Iris pigment epithelial cell (primary cell): ENCODE measurements at regions not wholly inside any gene's neighbourhood (a gene's known extent, or its start where the extent isn't known, plus 50 kb on each side); places are given as distances from the start of the nearest gene placed in this dataset.

ENCODE experiments used
- DNase-seq: peaks from one replicate; pipeline ENCODE4 v3.0.0-alpha.2; 2011; ENCODE audit warnings: low read depth

DNA sequence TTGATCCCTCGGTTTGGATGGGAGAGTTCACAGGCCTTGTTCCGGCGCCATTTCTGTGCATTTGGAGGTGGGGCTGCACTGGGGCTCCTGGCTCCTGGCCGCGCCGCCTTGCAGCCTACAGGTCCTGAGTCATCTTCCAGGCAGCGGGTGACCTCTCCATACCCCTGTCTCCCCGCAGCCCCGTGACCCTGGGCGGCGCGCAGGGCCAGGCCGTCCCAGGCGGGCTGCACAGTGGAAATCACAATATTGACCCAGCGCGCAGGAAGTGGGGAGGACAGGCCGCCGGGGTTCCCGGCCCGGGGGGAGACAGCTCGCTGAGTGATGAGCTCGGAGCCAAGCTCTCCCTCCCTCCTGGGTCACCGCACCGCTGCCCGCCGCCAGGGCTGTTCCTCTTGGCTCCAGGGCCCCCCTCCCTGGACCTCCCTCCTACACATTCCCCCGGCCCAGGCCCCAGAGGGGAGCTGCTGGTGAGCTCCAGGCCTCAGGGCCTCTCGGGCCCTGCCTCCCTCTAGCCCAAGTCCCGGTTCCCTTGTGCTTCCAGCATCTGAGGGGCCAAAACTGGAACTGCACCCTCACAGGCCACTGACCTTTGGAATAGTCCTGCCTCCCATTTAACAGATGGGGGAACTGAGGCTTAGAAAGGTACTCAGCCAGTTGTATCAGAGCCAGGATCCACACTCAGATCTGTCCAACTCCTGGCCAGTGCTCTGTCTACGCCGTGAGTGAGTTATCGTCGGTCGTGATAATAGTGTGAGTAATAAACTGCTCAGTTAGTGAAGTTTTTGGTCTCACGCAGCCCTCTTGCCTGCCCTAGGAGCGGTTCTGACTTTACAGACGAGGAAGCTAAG is 142.9 kb upstream of the WNT4 start:
- peak; percentile 25 for DNase-seq

DNA sequence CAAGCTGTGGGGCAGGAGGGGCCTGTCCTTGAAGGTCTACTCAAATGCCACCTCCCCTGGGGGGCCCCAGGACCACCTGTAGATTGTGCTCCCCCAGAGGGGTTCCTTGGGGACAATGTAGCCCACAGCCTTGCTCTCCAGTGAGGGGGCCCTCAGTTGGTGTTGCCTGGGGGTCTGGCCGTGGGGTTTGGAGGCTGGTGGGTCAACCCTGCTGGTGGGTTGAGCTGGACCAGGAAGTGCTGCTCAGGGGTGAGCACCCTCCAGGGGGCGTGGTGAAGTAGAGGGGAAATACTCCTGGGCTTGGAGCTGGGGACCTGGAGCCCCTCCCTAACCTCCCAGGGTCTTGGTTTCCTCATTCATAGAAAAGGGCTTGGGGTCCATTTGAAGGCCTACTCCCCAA is 143.6 kb upstream of the WNT4 start:
- no peak for DNase-seq

- no peak for DNase-seq
These were observed 144.4 kb upstream of the WNT4 start for GRCh38 chr1:22287273-22287672.

DNA sequence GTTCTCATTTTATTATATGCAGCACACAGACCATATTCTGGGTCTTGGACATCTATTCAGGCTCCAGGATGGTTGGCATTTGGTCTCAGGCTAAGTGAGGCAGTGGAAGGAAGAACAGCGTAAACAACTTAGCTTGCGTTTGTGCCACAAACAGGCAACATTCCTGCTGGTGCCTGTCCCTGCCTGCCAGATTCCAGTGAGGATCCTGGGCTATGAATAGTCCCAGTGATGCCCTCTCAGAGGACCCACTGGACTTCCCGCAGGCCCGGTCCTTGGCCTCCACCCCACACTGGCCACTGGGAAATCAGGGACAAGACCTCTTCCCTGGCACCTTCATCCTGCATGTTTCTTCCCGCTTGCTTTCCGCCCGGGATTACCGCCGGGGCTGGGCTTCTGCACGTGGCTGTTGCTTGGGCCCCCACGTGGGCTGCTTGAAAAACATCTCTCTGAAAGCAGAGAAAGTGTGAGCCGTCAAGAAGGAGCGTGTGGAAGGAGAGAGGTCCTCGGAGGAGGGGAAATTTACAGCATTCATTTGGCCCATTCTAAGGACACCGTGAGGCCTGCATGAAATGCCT is 145.1 kb upstream of the WNT4 start:
- no peak for DNase-seq

DNA sequence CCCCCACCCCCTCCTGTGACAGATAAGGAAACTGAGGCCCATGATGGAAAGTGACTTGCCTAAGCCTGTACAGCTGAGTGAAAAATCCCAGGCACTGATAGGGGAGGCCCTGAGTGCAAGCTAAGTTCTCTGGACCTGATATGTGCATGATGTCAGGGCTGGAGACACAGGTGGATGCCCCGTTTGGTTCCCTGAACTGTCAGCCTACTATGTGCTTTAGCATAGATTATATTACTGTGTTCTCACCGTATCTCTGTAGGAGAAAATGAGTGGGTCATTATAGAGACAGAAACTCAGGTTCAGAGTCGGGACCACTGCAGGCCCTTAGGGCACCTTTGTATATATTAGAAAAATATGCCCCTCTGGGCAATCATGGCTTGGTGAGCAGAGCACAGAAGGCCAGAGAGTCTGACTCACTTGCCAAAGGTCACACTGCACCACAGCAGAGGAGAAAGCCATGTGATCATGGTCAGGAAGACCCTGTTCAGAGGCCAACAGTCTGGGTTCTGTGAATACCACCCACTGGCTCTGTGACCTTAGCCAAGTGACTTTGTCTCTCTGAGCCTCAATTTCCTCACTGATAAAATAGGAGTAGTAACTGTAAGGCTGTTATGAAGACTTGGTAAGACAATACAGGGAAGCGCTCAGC is 145.8 kb upstream of the WNT4 start:
- DNase-seq = no peak

DNA sequence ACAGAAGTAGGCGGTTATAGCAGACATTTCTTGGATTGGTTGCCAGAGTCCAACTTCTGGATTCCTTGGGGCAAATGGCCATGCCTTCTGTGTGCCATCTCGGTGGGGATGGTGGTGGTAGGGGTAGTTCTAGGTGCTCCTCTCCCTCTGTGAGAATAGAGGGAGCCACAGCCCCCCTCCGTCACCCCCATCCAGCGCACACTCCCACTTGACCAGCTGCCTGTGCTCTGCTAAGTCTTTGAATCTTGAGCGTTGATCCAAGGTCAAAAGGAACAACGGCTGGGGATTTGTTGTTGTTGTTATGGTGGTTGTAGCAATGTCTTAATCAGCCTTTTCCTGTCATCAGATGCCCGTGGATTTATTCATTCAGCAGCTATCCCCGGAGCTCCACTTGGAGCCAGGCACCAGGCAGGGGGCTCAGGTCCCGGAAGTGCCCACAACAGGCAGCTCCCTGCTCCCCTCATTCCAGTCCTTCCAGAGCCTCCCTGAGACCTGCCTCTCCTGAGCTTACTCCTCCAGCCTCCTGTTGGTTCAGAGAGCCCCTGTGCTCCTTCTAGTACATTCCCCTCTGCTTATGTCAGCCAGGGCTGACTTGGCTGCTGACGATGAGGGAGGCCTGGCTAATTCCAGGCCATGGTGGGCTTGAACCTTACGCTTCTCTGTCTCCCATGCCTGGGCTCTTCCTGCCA is 146.6 kb upstream of the WNT4 start:
- DNase-seq = peak; percentile 58

DNA sequence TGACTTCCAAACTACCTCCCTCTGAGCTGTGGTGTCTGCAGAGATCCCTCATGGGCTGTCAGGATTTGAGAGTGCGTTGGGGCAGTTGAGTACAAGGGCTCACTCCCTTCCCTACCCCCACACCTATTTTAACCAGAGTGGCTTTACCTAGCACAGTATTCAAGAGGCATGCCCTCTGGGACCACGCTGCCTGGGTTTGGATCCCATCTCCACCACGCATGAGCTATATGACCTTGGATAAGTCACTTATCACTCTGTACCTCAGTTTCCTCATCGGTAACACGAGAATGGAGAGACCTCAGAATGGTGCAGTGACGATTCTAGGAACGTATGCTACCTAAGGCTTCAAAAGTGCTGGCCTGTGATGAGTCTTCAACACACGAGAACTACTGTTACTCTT is 147.3 kb upstream of the WNT4 start:
- DNase-seq = no peak

- no peak for DNase-seq
These were observed 147.7 kb upstream of the WNT4 start for GRCh38 chr1:22290611-22291010.

DNA sequence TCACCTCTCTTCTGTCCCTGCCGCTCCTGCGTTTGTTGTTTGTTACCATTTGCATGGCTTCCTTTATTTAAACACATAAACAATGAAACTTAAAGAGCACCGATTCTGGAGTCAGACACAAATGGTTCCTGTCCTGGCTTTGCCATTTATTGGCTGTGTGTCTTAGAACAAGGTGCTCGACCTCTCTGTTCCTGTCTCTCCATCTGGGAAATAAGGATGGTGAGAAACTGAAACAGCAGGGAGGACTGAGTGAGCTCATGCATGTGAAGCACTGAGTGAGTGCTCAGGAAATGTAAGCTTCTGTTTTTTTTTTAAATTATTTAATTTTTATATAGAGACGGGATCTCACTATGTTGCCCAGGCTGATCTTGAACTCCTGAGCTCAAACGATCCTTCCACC is 148.2 kb upstream of the WNT4 start:
- DNase-seq = no peak

DNA sequence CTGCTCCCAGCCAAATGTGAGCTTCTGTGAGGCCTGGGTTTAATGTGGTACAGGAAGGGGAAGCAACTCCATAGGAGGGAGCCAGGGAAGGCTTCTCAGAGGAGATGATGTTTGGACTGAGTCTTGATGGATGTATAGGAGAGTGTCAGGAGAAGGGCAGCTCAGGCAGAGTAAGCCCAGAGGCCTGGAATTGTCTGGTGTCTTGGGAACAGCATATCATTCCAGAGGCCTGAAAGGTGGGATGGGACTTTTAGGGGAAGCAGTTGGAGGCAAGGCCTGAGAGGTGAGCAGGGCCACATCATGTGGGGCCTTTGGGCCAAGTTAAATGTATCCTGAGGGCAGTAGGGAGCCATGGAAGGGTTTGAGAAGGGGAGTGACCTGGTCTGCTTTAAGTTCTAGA is 148.6 kb upstream of the WNT4 start:
- DNase-seq = no peak

GRCh38 chr1:22292011-22292788 is 149.3 kb upstream of the WNT4 start:
- no peak for DNase-seq

- DNase-seq = no peak
These were observed 152.5 kb upstream of the WNT4 start for GRCh38 chr1:22295396-22295795.

DNA sequence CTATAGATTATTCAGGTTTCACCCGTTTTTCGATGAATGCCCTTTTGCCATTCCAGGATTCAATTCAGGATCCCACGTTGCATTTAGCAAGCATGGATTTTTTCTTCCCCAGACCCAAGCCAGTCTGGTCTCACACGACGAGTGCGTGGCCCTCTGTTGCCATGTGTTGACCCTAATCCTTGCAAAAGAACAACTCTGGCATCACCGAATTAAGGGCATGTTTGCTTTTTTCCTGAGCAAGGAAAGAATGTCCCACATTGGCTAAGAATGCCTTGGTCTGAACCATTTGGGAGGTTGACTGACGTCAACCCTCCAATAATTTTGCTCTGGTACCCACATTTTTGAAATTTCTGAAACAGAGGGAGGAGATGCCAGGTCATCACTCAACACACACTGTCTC is 153.0 kb upstream of the WNT4 start:
- no peak for DNase-seq

- DNase-seq = no peak
These were observed 154.0 kb upstream of the WNT4 start for GRCh38 chr1:22296701-22297591.

- DNase-seq = no peak
These were observed 153.7 kb upstream of the ZBTB40 start for GRCh38 chr1:22297999-22298398.

GRCh38 chr1:22303816-22304215 is 147.8 kb upstream of the ZBTB40 start:
- no peak for DNase-seq

DNA sequence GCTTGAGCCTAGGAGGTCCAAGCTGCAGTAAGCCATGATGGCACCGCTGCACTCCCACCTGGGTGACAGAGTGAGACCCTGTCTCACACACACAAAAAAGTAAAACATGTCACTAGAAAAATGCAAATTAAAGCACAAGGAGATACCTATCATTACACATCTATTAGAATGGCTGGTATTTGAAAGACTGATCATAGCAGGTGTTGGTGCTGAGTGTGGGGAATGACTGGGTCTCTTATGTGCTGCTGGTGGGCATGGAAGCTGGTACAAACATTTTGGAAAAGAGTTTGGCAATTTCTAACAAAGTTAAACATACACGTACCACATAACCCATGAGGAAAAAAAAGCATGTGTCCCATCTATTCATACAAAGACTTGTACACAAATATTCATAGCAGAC is 142.1 kb upstream of the ZBTB40 start:
- no peak for DNase-seq

DNA sequence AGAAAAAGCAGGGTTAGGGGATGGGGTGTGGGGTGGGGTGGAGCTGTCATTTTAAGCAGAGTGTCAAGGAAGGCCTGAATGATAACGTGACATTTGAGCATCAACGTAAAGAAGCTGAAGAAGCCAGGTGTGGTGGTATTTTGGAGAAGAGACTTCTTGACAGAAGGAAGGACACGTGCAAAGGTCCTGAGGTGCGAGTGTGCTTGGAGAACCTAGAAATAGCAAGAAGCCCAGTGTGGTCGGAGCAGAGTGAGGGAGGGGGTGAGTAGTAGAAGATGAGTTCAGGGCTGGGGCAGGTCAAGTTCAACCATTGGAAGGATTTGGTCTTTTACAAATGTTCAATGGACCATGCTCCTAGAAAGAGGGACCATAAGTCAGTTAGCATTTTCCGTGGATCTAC is 140.2 kb upstream of the ZBTB40 start:
- DNase-seq = no peak

- no peak for DNase-seq
These were observed 138.3 kb upstream of the ZBTB40 start for GRCh38 chr1:22313321-22313720.

GRCh38 chr1:22314706-22315105 is 136.9 kb upstream of the ZBTB40 start:
- DNase-seq = no peak
